ENCODE measurements at regions not wholly inside any gene's neighbourhood (a gene's known extent, or its start where the extent isn't known, plus 50 kb on each side); places are given as distances from the start of the nearest gene placed in this dataset.

GRCh38 chr22:22404598-22405284, 103.8 kb downstream of the ZNF280B start:
- TF ChIP-seq CTCF (conservative IDR thresholded peaks at IDR 0.05; ENCODE audit: low read depth, low read length), result no peak
- H3K4me3 ChIP-seq (ENCODE audit: low read depth, low read length), result no peak overlapping the region
- DNase-seq (ENCODE audit: low read depth), result no peak

GRCh38 chr22:22406445-22407027, 102.0 kb downstream of the ZNF280B start:
- no peak for DNase-seq (ENCODE audit: low read depth)
- TF ChIP-seq CTCF (conservative IDR thresholded peaks at IDR 0.05; ENCODE audit: low read depth, low read length), result no peak
- no peak overlapping the region for H3K4me3 ChIP-seq (ENCODE audit: low read depth, low read length)

- no peak overlapping the region for H3K4me3 ChIP-seq (ENCODE audit: low read depth, low read length)
- TF ChIP-seq CTCF (conservative IDR thresholded peaks at IDR 0.05; ENCODE audit: low read depth, low read length), result no peak
- DNase-seq (ENCODE audit: low read depth), result no peak
Measured at GRCh38 chr22:22407061-22407460, 101.5 kb downstream of the ZNF280B start.

- no peak for DNase-seq (ENCODE audit: low read depth)
- TF ChIP-seq CTCF (conservative IDR thresholded peaks at IDR 0.05; ENCODE audit: low read depth, low read length), result no peak
- no peak overlapping the region for H3K4me3 ChIP-seq (ENCODE audit: low read depth, low read length)
Measured at GRCh38 chr22:22408269-22408668, 100.3 kb downstream of the ZNF280B start.

- TF ChIP-seq CTCF (conservative IDR thresholded peaks at IDR 0.05; ENCODE audit: low read depth, low read length), result peak; percentile 60
- DNase-seq (ENCODE audit: low read depth), result peak; percentile 44
Measured at GRCh38 chr22:22408731-22409696, 99.5 kb downstream of the ZNF280B start.

GRCh38 chr22:22410121-22410520, 98.4 kb downstream of the ZNF280B start:
- H3K4me3 ChIP-seq (ENCODE audit: low read depth, low read length), result no peak overlapping the region
- DNase-seq (ENCODE audit: low read depth), result no peak
- no peak for TF ChIP-seq CTCF (conservative IDR thresholded peaks at IDR 0.05; ENCODE audit: low read depth, low read length)

More at GRCh38 chr22:22408731-22409696, 99.5 kb downstream of the ZNF280B start:
- H3K4me3 ChIP-seq (ENCODE audit: low read depth, low read length), result no peak overlapping the region
